Endothelial cell of umbilical vein (primary cell): ENCODE measurements at regions not wholly inside any gene's neighbourhood (a gene's known extent, or its start where the extent isn't known, plus 50 kb on each side); places are given as distances from the start of the nearest gene placed in this dataset.

Experiments
- BruUV-seq: library from RNA; stranded (reverse); fragments of 400-500 nt; replicated peaks from 2 replicates; lab custom pipeline; 2021; lab: Mats Ljungman, UMichigan
- CTCF ChIA-PET: fragments of 300-600, 350-600 bp; sonication (Branson Sonifier 250); formaldehyde crosslinking; loops from one replicate; lab custom pipeline; 2021; ENCODE audit warnings: antibody characterized with exemption, inconsistent platforms; lab: Charles Lee
- POLR2A ChIA-PET: fragments of 300-600, 350-600 bp; sonication (Branson Sonifier 250); formaldehyde crosslinking; loops from one replicate; lab custom pipeline; 2021; ENCODE audit warnings: antibody characterized with exemption, inconsistent platforms; lab: Charles Lee
- DNase-seq: peaks from one replicate; pipeline ENCODE4 v3.0.0-alpha.2; 2011; ENCODE audit warnings: low read depth, low spot score
- FAIRE-seq: peaks from 2 replicates; lab custom pipeline; 2011; peaks lifted over from hg19 to GRCh38; lab: Jason Lieb, UNC
- H2AFZ ChIP-seq: 2 replicates; pipeline ENCODE4 v1.6.0; 2012; ENCODE audit warnings: low read depth, low read length, control low read depth, inconsistent platforms
- H3K27ac ChIP-seq: 2 replicates; pipeline ENCODE4 v1.5.1; 2011; ENCODE audit warnings: low read depth, mild to moderate bottlenecking, control low read depth, low read length, moderate library complexity; ENCODE audit not compliant: insufficient read depth
- H3K27me3 ChIP-seq, 2 experiments: 2 replicates each; pipeline versions ENCODE4 v1.6.0 to v1.6.1; 2011; ENCODE audit warnings: low read length in 2 of 2, mixed read lengths in 1 of 2; ENCODE audit not compliant: control insufficient read depth in 2 of 2, insufficient read depth in 2 of 2
- H3K36me3 ChIP-seq, 2 experiments: 2 replicates in 1 of 2; 3 replicates in 1 of 2; pipeline ENCODE4 v1.5.1; 2011; ENCODE audit warnings: low read length in 2 of 2, mild to moderate bottlenecking in 1 of 2, moderate library complexity in 1 of 2; ENCODE audit not compliant: control insufficient read depth in 2 of 2, insufficient read depth in 2 of 2; ENCODE audit errors: extremely low read depth in 1 of 2
- H3K4me1 ChIP-seq: 3 replicates; pipeline ENCODE4 v1.5.1; 2011; ENCODE audit warnings: mild to moderate bottlenecking, low read length; ENCODE audit not compliant: control insufficient read depth, insufficient read depth; ENCODE audit errors: extremely low read depth
- H3K4me2 ChIP-seq: 2 replicates; pipeline ENCODE4 v1.6.1; 2011; ENCODE audit warnings: low read length, control low read depth, mixed read lengths; ENCODE audit not compliant: insufficient read depth
- H3K4me3 ChIP-seq, 3 experiments: fragments of 200-600 bp in 1 of 3; sonication (generic), shearing (Covaris generic) in 1 of 3; replicated peaks in 1 of 3; 2 replicates each; pipeline ENCODE4 v1.5.1; 2011 to 2016; ENCODE audit warnings: control low read depth in 3 of 3, low read length in 3 of 3, mild to moderate bottlenecking in 2 of 3, inconsistent platforms in 1 of 3, low read depth in 1 of 3, moderate library complexity in 1 of 3; ENCODE audit not compliant: insufficient read depth in 1 of 3
- H3K79me2 ChIP-seq: 2 replicates; pipeline ENCODE4 v1.6.0; 2012; ENCODE audit warnings: low read length, inconsistent platforms; ENCODE audit not compliant: control insufficient read depth, insufficient read depth
- H3K9ac ChIP-seq: replicated peaks from 2 replicates; pipeline ENCODE3; 2011; ENCODE audit warnings: low read length, control low read depth; ENCODE audit not compliant: insufficient read depth; ENCODE audit errors: extremely low read depth
- H3K9me1 ChIP-seq: replicated peaks from 3 replicates; pipeline ENCODE4 v1.6.0; 2011; ENCODE audit warnings: mild to moderate bottlenecking, low read length; ENCODE audit not compliant: control insufficient read depth, insufficient read depth; ENCODE audit errors: extremely low read depth
- H3K9me3 ChIP-seq: replicated peaks from 2 replicates; pipeline ENCODE4 v1.5.1; 2012; ENCODE audit warnings: low read length, inconsistent platforms; ENCODE audit not compliant: control insufficient read depth, insufficient read depth
- H4K20me1 ChIP-seq: replicated peaks from 2 replicates; pipeline ENCODE3; 2011; ENCODE audit warnings: mild to moderate bottlenecking, low read length; ENCODE audit not compliant: control insufficient read depth, insufficient read depth; ENCODE audit errors: extremely low read depth
- CTCF ChIP-seq, 2 donors: IDR thresholded peaks; 1 replicate in 1 of 2; 2 replicates in 1 of 2; pipeline ENCODE4 v1.5.1; 2011; ENCODE audit warnings: low read length in 2 of 2, mild to moderate bottlenecking in 2 of 2, moderate library complexity in 2 of 2, control low read depth in 1 of 2, inconsistent platforms in 1 of 2, low read depth in 1 of 2; ENCODE audit not compliant: insufficient read depth in 1 of 2; ENCODE audit errors: extremely low read depth in 1 of 2
- EZH2 ChIP-seq: IDR thresholded peaks from 2 replicates; pipeline ENCODE4 v1.6.1; 2012; ENCODE audit warnings: borderline replicate concordance, low read depth, mild to moderate bottlenecking, moderate library complexity, low read length, inconsistent platforms; ENCODE audit not compliant: severe bottlenecking
- FOS ChIP-seq: IDR thresholded peaks from 2 replicates; pipeline ENCODE4 v1.6.1; 2011; ENCODE audit warnings: mild to moderate bottlenecking, low read length, moderate library complexity, borderline replicate concordance; ENCODE audit not compliant: insufficient read depth
- GATA2 ChIP-seq: IDR thresholded peaks from 2 replicates; pipeline ENCODE4 v1.7.0; 2011; ENCODE audit warnings: low read depth, mild to moderate bottlenecking, moderate library complexity, mixed read lengths, low read length; ENCODE audit not compliant: insufficient read length, insufficient read depth
- JUN ChIP-seq: IDR thresholded peaks from 2 replicates; pipeline ENCODE4 v1.6.1; 2011; ENCODE audit warnings: borderline replicate concordance, low read depth; ENCODE audit not compliant: insufficient read length, insufficient read depth
- MAX ChIP-seq: IDR thresholded peaks from 2 replicates; pipeline ENCODE4 v1.6.1; 2011; ENCODE audit not compliant: insufficient read depth, insufficient read length
- MYC ChIP-seq: IDR thresholded peaks from one replicate; pipeline ENCODE4 v1.6.1; 2011; ENCODE audit warnings: mild to moderate bottlenecking, low read depth, low read length
- POLR2A ChIP-seq: IDR thresholded peaks from 2 replicates; pipeline ENCODE4 v1.6.1; 2012; ENCODE audit warnings: low read depth, mild to moderate bottlenecking, control low read depth, low read length
- POLR2AphosphoS5 ChIP-seq: IDR thresholded peaks from 2 replicates; pipeline ENCODE4 v1.6.1; 2012; ENCODE audit warnings: low read depth, mild to moderate bottlenecking, control low read depth, low read length, moderate library complexity; ENCODE audit not compliant: insufficient read depth
- dilution Hi-C: fragments of 300-500 bp; cut with MboI; formaldehyde crosslinking; loops from one replicate; pipeline ENCODE4 v1.15.0; 2019; ENCODE audit warnings: low sequenced_read_pairs; ENCODE audit not compliant: extremely low pct_ligation_motif_present
- intact Hi-C: fragments of 100-400 bp; cut with micrococcal nuclease; formaldehyde crosslinking; loops from one replicate; pipeline ENCODE4 v1.10.0; 2022

GRCh38 chr10:33390046-33390445, 55.6 kb upstream of the NRP1 start:
- H3K27ac ChIP-seq, result no peak overlapping the region
- no peak overlapping the region for H3K4me2 ChIP-seq
- H3K27me3 ChIP-seq, result peaks cover 13 to 18% of the 10 kb centered on the region in 2 experiments
- H4K20me1 ChIP-seq, result no peaks in the 10 kb centered on the region
- no peaks in the 10 kb centered on the region for H3K36me3 ChIP-seq
- no peaks in the 10 kb centered on the region for H3K4me1 ChIP-seq
- ChIA-PET POLR2A (no interaction called here), CTCF (no interaction called here)
- H3K79me2 ChIP-seq, result no peaks in the 10 kb centered on the region
- no peaks in the 10 kb centered on the region for H3K9me3 ChIP-seq
- H3K9ac ChIP-seq, result no peak overlapping the region
- dilution Hi-C loops, result no loop called here
- no peak overlapping the region for H3K4me3 ChIP-seq
- intact Hi-C loops, result no loop called here
- H3K9me1 ChIP-seq, result no peaks in the 10 kb centered on the region
- BruUV-seq, result no TSS peak
- FAIRE-seq (no peak), DNase-seq (no peak)
- peak overlapping the region; percentile 53 for H2AFZ ChIP-seq
- no peak for TF ChIP-seq MYC
- TF ChIP-seq GATA2, result no peak
- TF ChIP-seq JUN, result no peak
- TF ChIP-seq FOS, result no peak
- no peak for TF ChIP-seq EZH2
- TF ChIP-seq CTCF (IDR thresholded peaks at IDR 0.05; ENCODE audit: extremely low read depth in 1 of 2, insufficient read depth in 1 of 2, low read depth in 1 of 2, low read length in 2 of 2), result no peak
- no peak for TF ChIP-seq POLR2AphosphoS5
- no peak for TF ChIP-seq MAX
- TF ChIP-seq POLR2A, result no peak
